Stomach (tissue), 4 donors: ENCODE measurements at regions not wholly inside any gene's neighbourhood (a gene's known extent, or its start where the extent isn't known, plus 50 kb on each side); places are given as distances from the start of the nearest gene placed in this dataset.

ENCODE experiments used
- POLR2AphosphoS5 ChIP-seq, 3 donors: sonication (generic); formaldehyde crosslinking; IDR thresholded peaks; one replicate each; pipeline ENCODE4 v1.6.1; 2016; ENCODE audit warnings: antibody characterized with exemption in 3 of 3
- TF ChIP-seq, protein P1 (sequence below), 7 experiments: fragments of 450-650 bp in 4 of 7; fragments of 200-600 bp in 3 of 7; sonication (generic) in 3 of 7; IDR thresholded peaks; one replicate each; pipeline ENCODE4 v1.5.1; 2016 to 2019; ENCODE audit warnings: antibody characterized with exemption in 7 of 7, control low read depth in 2 of 7, mild to moderate bottlenecking in 1 of 7

DNA sequence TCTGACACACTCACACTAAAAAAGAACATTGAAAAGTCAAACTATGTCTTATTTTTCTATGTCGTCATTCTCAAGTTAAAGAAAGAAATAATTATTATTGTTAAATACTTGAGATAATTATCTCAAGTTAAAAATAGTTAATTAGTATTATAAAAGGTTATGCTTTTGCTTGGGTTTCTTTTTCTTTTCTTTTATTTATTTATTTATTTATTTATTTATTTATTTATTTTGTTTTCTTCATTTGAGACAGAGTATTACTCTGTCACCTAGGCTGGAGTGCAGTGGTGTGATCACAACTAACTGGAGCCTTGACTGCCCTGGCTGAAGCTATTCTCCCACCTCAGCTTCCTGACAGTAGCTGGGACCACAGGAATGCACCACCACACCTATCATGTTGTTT is 59.9 kb downstream of the UBQLN2 start:
- TF ChIP-seq, protein P1, sequence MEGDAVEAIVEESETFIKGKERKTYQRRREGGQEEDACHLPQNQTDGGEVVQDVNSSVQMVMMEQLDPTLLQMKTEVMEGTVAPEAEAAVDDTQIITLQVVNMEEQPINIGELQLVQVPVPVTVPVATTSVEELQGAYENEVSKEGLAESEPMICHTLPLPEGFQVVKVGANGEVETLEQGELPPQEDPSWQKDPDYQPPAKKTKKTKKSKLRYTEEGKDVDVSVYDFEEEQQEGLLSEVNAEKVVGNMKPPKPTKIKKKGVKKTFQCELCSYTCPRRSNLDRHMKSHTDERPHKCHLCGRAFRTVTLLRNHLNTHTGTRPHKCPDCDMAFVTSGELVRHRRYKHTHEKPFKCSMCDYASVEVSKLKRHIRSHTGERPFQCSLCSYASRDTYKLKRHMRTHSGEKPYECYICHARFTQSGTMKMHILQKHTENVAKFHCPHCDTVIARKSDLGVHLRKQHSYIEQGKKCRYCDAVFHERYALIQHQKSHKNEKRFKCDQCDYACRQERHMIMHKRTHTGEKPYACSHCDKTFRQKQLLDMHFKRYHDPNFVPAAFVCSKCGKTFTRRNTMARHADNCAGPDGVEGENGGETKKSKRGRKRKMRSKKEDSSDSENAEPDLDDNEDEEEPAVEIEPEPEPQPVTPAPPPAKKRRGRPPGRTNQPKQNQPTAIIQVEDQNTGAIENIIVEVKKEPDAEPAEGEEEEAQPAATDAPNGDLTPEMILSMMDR (IDR thresholded peaks at IDR 0.05), result no peak
- TF ChIP-seq POLR2AphosphoS5 (IDR thresholded peaks at IDR 0.05), result no peak
